Suprapubic skin (tissue), 3 donors: ENCODE measurements at regions not wholly inside any gene's neighbourhood (a gene's known extent, or its start where the extent isn't known, plus 50 kb on each side); places are given as distances from the start of the nearest gene placed in this dataset.

ENCODE experiments used
- CTCF ChIP-seq, 2 donors: fragments of 200-600 bp in 1 of 2; fragments of 450-650 bp in 1 of 2; sonication (generic) in 1 of 2; IDR thresholded peaks; one replicate each; pipeline ENCODE4 v1.5.1; 2016 to 2019; ENCODE audit warnings: antibody characterized with exemption in 2 of 2, mild to moderate bottlenecking in 1 of 2, moderate library complexity in 1 of 2
- POLR2A ChIP-seq, 2 donors: fragments of 450-650 bp; IDR thresholded peaks; one replicate each; pipeline ENCODE4 v1.6.1; 2017; ENCODE audit warnings: antibody characterized with exemption in 2 of 2, mild to moderate bottlenecking in 2 of 2, moderate library complexity in 2 of 2

- TF ChIP-seq CTCF (IDR thresholded peaks at IDR 0.05): no peak
- TF ChIP-seq POLR2A (IDR thresholded peaks at IDR 0.05): no peak
Measured at GRCh38 chrX:26328608-26329319, 112.8 kb downstream of the MAGEB5 start.
